ENCODE measurements at regions not wholly inside any gene's neighbourhood (a gene's known extent, or its start where the extent isn't known, plus 50 kb on each side); places are given as distances from the start of the nearest gene placed in this dataset.

GRCh38 chr9:6695121-6695814 lies 49.7 kb upstream of the GLDC start:
- no peak for TF ChIP-seq CTCF (IDR thresholded peaks at IDR 0.05 in 2 of 3, conservative IDR thresholded peaks at IDR 0.05 in 1 of 3; ENCODE audit: insufficient read depth in 2 of 3, low read depth in 1 of 3, low read length in 3 of 3)
- TF ChIP-seq MYC (IDR thresholded peaks at IDR 0.05; ENCODE audit: low read depth, low read length) = no peak
- no peak for TF ChIP-seq MYC (CRISPR knock-in tag; IDR thresholded peaks at IDR 0.05; ENCODE audit: borderline replicate concordance, low read depth)
- no peak for TF ChIP-seq ATF2 (CRISPR knock-in tag; IDR thresholded peaks at IDR 0.05)
- no peak for TF ChIP-seq SIN3A (IDR thresholded peaks at IDR 0.05; ENCODE audit: borderline replicate concordance in 2 of 2, control insufficient read depth in 1 of 2, low read depth in 2 of 2, low read length in 2 of 2)
- no peak for TF ChIP-seq HMGXB4 (CRISPR knock-in tag; IDR thresholded peaks at IDR 0.05)
- no peak for TF ChIP-seq POLR2A (conservative IDR thresholded peaks at IDR 0.05)
- no peak for TF ChIP-seq MXI1 (IDR thresholded peaks at IDR 0.05; ENCODE audit: low read depth, low read length)
- TF ChIP-seq ZFP36 (IDR thresholded peaks at IDR 0.05; ENCODE audit: low read depth, low read length, partially characterized antibody) = no peak
- no peak for TF ChIP-seq JUN (IDR thresholded peaks at IDR 0.05; ENCODE audit: borderline replicate concordance, low read depth, low read length)
- TF ChIP-seq JUN (CRISPR knock-in tag; IDR thresholded peaks at IDR 0.05; ENCODE audit: borderline replicate concordance) = no peak
- no peak for TF ChIP-seq ARID3A (IDR thresholded peaks at IDR 0.05; ENCODE audit: borderline replicate concordance, low read depth, low read length)
- TF ChIP-seq SMARCA5 (IDR thresholded peaks at IDR 0.05) = no peak
- TF ChIP-seq RHOXF2B (CRISPR knock-in tag; conservative IDR thresholded peaks at IDR 0.05) = no peak
- TF ChIP-seq PATZ1 (CRISPR knock-in tag; IDR thresholded peaks at IDR 0.05; ENCODE audit: borderline replicate concordance) = no peak
- TF ChIP-seq ZNF280B (CRISPR knock-in tag; IDR thresholded peaks at IDR 0.05) = no peak

All from K562 (cell line).